ENCODE measurements at regions not wholly inside any gene's neighbourhood (a gene's known extent, or its start where the extent isn't known, plus 50 kb on each side); places are given as distances from the start of the nearest gene placed in this dataset.

GRCh38 chr10:4766454-4766853 lies 59.6 kb upstream of the AKR1E2 start:
- TF ChIP-seq CTCF (IDR thresholded peaks at IDR 0.05; ENCODE audit: low read depth, low read length, missing input control) (no peak), GABPA (IDR thresholded peaks at IDR 0.05 in 1 of 2, conservative IDR thresholded peaks at IDR 0.05 in 1 of 2) (no peak), RAD21 (IDR thresholded peaks at IDR 0.05) (no peak), TAF1 (conservative IDR thresholded peaks at IDR 0.05) (no peak), JUND (IDR thresholded peaks at IDR 0.05) (no peak), ZBTB33 (IDR thresholded peaks at IDR 0.05) (no peak), YY1 (IDR thresholded peaks at IDR 0.05) (no peak), SP1 (IDR thresholded peaks at IDR 0.05) (no peak), RXRA (IDR thresholded peaks at IDR 0.05) (no peak)

Data from liver (tissue), 3 donors.